GM21423 (cell line): ENCODE measurements at regions not wholly inside any gene's neighbourhood (a gene's known extent, or its start where the extent isn't known, plus 50 kb on each side); places are given as distances from the start of the nearest gene placed in this dataset.
"Not testable (repeated sequence)": the region's sequence is repeated elsewhere in the genome, so short reads cannot be mapped to it uniquely, and the experiment has no call there.

Experiments
- ATAC-seq: cut with Tn5 transposase; IDR thresholded peaks from one replicate; pipeline ENCODE4 v1.9.1; 2021; ENCODE audit warnings: mild to moderate bottlenecking, moderate library complexity; ENCODE audit not compliant: unreplicated experiment

GRCh38 chr13:109702030-109702597 lies 84.3 kb downstream of the IRS2 start:
- not testable (repeated sequence) for ATAC-seq

GRCh38 chr13:109700176-109700575 lies 86.2 kb downstream of the IRS2 start:
- ATAC-seq: no peak

GRCh38 chr13:109699628-109700071 lies 86.7 kb downstream of the IRS2 start:
- no peak for ATAC-seq

GRCh38 chr13:109698779-109699178 lies 87.6 kb downstream of the IRS2 start:
- ATAC-seq: no peak

- no peak for ATAC-seq
Measured at GRCh38 chr13:109697936-109698335, 88.4 kb downstream of the IRS2 start.

GRCh38 chr13:109695402-109696190 lies 90.8 kb downstream of the IRS2 start:
- no peak for ATAC-seq

GRCh38 chr13:109694972-109695371 lies 91.4 kb downstream of the IRS2 start:
- ATAC-seq: no peak

GRCh38 chr13:109693213-109693612 lies 93.2 kb downstream of the IRS2 start:
- ATAC-seq: no peak

- no peak for ATAC-seq
Measured at GRCh38 chr13:109691689-109692088, 94.7 kb downstream of the IRS2 start.

GRCh38 chr13:109687559-109688448 lies 98.6 kb downstream of the IRS2 start:
- no peak for ATAC-seq

GRCh38 chr13:109685203-109685602 lies 101.2 kb downstream of the IRS2 start:
- no peak for ATAC-seq

- no peak for ATAC-seq
Measured at GRCh38 chr13:109684824-109685202, 101.6 kb downstream of the IRS2 start.

- ATAC-seq: no peak
Measured at GRCh38 chr13:109684084-109684823, 102.1 kb downstream of the IRS2 start.

GRCh38 chr13:109682534-109683244 lies 103.7 kb downstream of the IRS2 start:
- ATAC-seq: no peak

GRCh38 chr13:109680930-109681329 lies 105.5 kb downstream of the IRS2 start:
- ATAC-seq: no peak

- ATAC-seq: no peak
Measured at GRCh38 chr13:109680288-109680687, 106.1 kb downstream of the IRS2 start.

- no peak for ATAC-seq
Measured at GRCh38 chr13:109678459-109678858, 107.9 kb downstream of the IRS2 start.

- no peak for ATAC-seq
Measured at GRCh38 chr13:109677206-109677605, 109.2 kb downstream of the IRS2 start.

GRCh38 chr13:109673477-109673876 lies 112.9 kb downstream of the IRS2 start:
- ATAC-seq: no peak

- ATAC-seq: no peak
Measured at GRCh38 chr13:109672545-109672944, 113.8 kb downstream of the IRS2 start.
